Hematopoietic multipotent progenitor cell treated with erythropoietin and hydrocortisone succinate and interleukin-3 and kit ligand, for 15 days (in vitro differentiated cells): ENCODE measurements at regions not wholly inside any gene's neighbourhood (a gene's known extent, or its start where the extent isn't known, plus 50 kb on each side); places are given as distances from the start of the nearest gene placed in this dataset.
A peak's percentile ranks its signal among the peaks of the same experiment; 100 is the strongest.

Source experiments
- DNase-seq: peaks from one replicate; pipeline ENCODE4 v3.0.0-alpha.2; 2015; ENCODE audit warnings: low spot score

- no peak for DNase-seq
Measured at GRCh38 chr12:91396293-91396692, 213.7 kb upstream of the DCN start.

GRCh38 chr12:91395628-91396135, 213.1 kb upstream of the DCN start:
- no peak for DNase-seq

- no peak for DNase-seq
Measured at GRCh38 chr12:91394903-91395302, 212.3 kb upstream of the DCN start.

GRCh38 chr12:91388573-91388972, 206.0 kb upstream of the DCN start:
- DNase-seq = no peak

- no peak for DNase-seq
Measured at GRCh38 chr12:91387461-91388134, 205.0 kb upstream of the DCN start.

- DNase-seq = no peak
Measured at GRCh38 chr12:91384806-91385205, 202.2 kb upstream of the DCN start.

- DNase-seq = no peak
Measured at GRCh38 chr12:91384366-91384765, 201.7 kb upstream of the DCN start.

GRCh38 chr12:91383099-91383498, 200.5 kb upstream of the DCN start:
- DNase-seq = no peak

- peak; percentile 32 for DNase-seq
Measured at GRCh38 chr12:91382081-91382543, 199.5 kb upstream of the DCN start.

GRCh38 chr12:91381309-91381804, 198.7 kb upstream of the DCN start:
- DNase-seq = no peak

- no peak for DNase-seq
Measured at GRCh38 chr12:91380631-91381030, 198.0 kb upstream of the DCN start.

- no peak for DNase-seq
Measured at GRCh38 chr12:91379051-91379775, 196.6 kb upstream of the DCN start.

- DNase-seq = no peak
Measured at GRCh38 chr12:91377436-91377835, 194.8 kb upstream of the DCN start.

- DNase-seq = no peak
Measured at GRCh38 chr12:91373086-91373485, 190.5 kb upstream of the DCN start.

GRCh38 chr12:91370086-91370868, 187.7 kb upstream of the DCN start:
- no peak for DNase-seq

GRCh38 chr12:91368613-91369012, 186.0 kb upstream of the DCN start:
- no peak for DNase-seq

- DNase-seq = no peak
Measured at GRCh38 chr12:91367234-91367849, 184.7 kb upstream of the DCN start.

- DNase-seq = no peak
Measured at GRCh38 chr12:91364471-91365184, 182.0 kb upstream of the DCN start.

- no peak for DNase-seq
Measured at GRCh38 chr12:91361864-91362263, 179.2 kb upstream of the DCN start.

GRCh38 chr12:91357381-91357780, 174.8 kb upstream of the DCN start:
- no peak for DNase-seq

GRCh38 chr12:91356405-91356804, 173.8 kb upstream of the DCN start:
- no peak for DNase-seq
